ENCODE measurements at regions not wholly inside any gene's neighbourhood (a gene's known extent, or its start where the extent isn't known, plus 50 kb on each side); places are given as distances from the start of the nearest gene placed in this dataset.

DNA sequence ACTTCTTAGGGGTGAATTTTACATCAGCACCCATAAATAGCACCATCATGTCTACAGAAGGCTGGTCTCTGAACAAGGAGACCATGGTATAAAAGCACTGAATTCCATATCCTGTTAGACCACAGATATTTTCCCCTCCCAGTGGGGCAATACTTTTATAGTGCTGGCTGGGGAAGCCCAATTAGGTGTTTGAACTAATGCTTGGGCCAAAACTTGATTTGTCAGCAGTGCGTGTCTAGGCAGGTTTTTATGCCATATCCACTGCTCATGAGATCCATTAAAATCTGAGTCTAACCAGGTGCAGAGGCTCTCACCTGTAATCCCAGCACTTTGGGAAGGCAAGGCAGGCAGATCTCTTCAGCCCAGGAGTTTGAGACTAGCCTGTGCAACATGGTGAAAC is 623.0 kb downstream of the NPHP4 start:
- no peak for DNase-seq (ENCODE audit: low read depth, low spot score)
- no peak overlapping the region for H3K4me3 ChIP-seq (ENCODE audit: low read length)

- no peak overlapping the region for H3K4me3 ChIP-seq (ENCODE audit: low read length)
- no peak for DNase-seq (ENCODE audit: low read depth, low spot score)
These were observed 624.0 kb downstream of the NPHP4 start for GRCh38 chr1:5368201-5368600.

GRCh38 chr1:5367306-5367705 is 624.9 kb downstream of the NPHP4 start:
- H3K4me3 ChIP-seq (ENCODE audit: low read length): no peak overlapping the region

DNA sequence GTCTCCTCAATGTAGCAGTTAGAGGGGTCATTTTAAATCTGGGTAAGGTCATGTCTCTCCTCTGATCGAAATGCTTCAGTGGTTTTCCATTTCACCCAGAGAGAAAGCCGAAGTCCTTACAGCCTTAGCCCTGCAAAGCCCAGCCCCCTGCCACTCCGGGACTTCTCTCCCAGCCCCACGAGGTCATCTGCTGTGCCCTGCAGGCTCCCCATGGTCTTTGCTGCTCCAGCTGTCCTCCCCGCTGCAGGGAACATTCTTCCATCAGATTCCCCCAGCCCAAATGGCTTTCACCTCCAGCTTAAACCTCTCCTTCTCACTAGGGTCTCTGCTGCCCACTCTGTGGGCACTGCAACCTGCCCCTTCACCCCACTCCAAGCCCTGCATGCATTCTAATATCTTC is 626.5 kb downstream of the NPHP4 start:
- no peak for DNase-seq (ENCODE audit: low read depth, low spot score)
- no peak overlapping the region for H3K4me3 ChIP-seq (ENCODE audit: low read length)

More at GRCh38 chr1:5367306-5367705, 624.9 kb downstream of the NPHP4 start:
- DNase-seq (ENCODE audit: low read depth, low spot score): no peak

GRCh38 chr1:5364591-5364990 is 627.6 kb downstream of the NPHP4 start:
- H3K4me3 ChIP-seq (ENCODE audit: low read length): no peak overlapping the region
- no peak for DNase-seq (ENCODE audit: low read depth, low spot score)

DNA sequence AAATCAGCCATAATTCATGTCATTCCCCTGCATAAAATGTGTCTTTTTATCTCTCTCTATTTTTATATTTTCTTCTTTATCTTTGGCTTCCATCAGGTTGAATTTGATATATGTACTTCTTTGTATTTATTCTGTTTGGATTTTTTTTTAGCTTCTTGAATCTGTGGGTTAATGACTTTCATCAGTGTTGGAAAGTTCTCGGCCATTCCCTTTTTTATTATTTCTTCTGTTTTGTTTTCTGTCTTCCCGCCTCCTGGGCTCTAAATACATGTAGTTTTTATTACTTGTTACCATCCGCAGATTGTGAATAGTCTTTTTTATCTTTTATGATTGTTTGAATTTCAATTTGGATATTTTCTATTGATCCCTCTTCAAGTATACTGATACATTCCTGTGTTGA is 637.5 kb downstream of the NPHP4 start:
- no peak for DNase-seq (ENCODE audit: low read depth, low spot score)
- no peak overlapping the region for H3K4me3 ChIP-seq (ENCODE audit: low read length)

- H3K4me3 ChIP-seq (ENCODE audit: low read length): no peak overlapping the region
- no peak for DNase-seq (ENCODE audit: low read depth, low spot score)
These were observed 640.9 kb downstream of the NPHP4 start for GRCh38 chr1:5351366-5351765.

GRCh38 chr1:5349526-5349925 is 642.7 kb downstream of the NPHP4 start:
- no peak overlapping the region for H3K4me3 ChIP-seq (ENCODE audit: low read length)
- no peak for DNase-seq (ENCODE audit: low read depth, low spot score)

DNA sequence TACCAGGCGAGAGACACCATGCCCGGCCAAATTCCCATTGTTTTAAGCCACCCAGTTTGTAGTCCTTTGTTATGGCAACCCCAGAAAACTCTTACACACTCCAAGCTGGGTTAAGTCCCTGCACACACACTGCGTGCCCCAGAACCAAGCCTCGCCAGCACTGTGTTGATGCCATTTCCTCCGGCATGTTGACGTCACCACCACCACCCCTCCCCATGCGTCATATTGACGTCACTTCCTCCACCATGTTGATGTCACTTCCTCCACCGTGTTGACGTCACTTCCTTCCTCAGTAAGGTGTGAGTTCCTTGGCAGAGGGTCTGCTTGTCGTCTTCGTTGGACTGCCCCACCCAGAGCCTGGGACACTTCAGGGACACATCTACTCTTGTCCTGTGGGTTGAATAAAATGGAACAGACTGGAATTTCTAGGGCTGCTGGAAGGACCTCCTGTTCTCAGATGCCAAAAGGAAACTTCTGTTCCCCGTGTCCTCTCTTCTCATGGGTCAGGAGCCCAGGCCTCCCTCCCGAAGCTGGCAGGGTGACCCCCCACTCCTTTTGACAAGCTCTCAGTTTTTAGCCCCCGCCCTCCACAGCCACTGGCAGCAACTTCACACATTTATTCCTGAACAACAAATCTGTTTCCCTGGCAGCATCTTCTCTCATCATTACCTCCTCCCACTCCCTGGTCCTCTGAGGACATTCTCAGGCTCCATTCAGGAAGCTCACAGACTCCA is 643.3 kb downstream of the NPHP4 start:
- no peak for DNase-seq (ENCODE audit: low read depth, low spot score)
- H3K4me3 ChIP-seq (ENCODE audit: low read length): no peak overlapping the region

GRCh38 chr1:5347726-5348125 is 644.5 kb downstream of the NPHP4 start:
- no peak overlapping the region for H3K4me3 ChIP-seq (ENCODE audit: low read length)
- DNase-seq (ENCODE audit: low read depth, low spot score): no peak

GRCh38 chr1:5345556-5345955 is 646.7 kb downstream of the NPHP4 start:
- no peak overlapping the region for H3K4me3 ChIP-seq (ENCODE audit: low read length)
- DNase-seq (ENCODE audit: low read depth, low spot score): no peak

DNA sequence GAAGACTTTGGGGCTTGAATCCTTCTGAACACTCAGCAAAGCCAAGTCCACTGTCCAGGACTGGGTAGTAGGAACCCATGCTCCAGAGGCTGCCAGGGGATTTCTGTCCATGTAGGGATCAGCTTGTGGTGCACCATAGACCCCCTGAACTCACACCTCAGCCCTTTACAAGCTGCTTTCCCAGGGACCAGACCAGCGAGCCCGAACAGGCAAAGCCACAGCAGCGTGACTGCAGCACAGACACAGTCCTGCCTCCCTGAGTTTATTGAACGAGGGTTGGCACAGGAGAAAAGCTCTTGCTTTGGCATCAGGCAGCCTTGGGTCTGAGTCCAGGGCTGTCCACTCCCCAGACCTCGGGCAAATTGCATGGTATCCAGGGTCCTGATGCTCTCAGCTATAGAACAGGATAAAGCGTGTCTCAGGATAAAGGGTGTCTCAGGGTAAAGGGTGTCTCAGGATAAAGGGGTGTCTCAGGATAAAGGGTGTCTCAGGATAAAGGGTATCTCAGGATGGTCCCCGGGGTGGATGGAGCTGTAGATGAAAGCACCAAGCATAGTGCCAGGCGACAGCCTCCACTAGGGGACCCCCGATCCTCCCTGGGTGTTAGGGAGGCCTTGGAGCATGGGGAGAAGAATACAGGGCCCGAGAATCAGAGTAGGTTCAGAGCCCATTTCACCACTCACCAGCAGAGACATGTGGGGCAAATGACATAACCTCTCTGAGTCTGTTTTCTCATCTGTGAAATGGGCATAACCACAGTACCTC is 648.8 kb downstream of the NPHP4 start:
- no peak for DNase-seq (ENCODE audit: low read depth, low spot score)
- no peak overlapping the region for H3K4me3 ChIP-seq (ENCODE audit: low read length)

- no peak overlapping the region for H3K4me3 ChIP-seq (ENCODE audit: low read length)
- DNase-seq (ENCODE audit: low read depth, low spot score): no peak
These were observed 649.4 kb downstream of the NPHP4 start for GRCh38 chr1:5342830-5343229.

DNA sequence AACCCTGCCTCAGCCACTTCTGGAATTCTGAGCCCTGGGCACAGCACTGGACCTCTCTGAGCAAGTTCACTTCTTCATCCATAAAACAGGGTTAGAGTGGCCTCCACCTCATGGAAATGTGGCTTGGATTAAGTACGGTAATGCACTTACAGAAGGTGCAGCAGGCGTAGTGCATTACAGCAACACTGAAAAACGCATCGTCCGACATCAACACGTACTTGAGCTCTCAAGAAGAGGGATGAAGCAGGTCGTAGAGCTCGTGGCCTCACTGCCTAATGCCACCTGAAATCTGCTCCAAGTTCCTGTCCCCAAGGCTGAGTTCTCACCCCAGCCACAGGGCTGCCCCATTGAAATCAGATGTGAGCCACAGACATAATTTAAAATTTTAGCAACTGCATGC is 650.1 kb downstream of the NPHP4 start:
- no peak overlapping the region for H3K4me3 ChIP-seq (ENCODE audit: low read length)
- DNase-seq (ENCODE audit: low read depth, low spot score): no peak

- no peak for DNase-seq (ENCODE audit: low read depth, low spot score)
- H3K4me3 ChIP-seq (ENCODE audit: low read length): no peak overlapping the region
These were observed 650.8 kb downstream of the NPHP4 start for GRCh38 chr1:5341471-5341870.

DNA sequence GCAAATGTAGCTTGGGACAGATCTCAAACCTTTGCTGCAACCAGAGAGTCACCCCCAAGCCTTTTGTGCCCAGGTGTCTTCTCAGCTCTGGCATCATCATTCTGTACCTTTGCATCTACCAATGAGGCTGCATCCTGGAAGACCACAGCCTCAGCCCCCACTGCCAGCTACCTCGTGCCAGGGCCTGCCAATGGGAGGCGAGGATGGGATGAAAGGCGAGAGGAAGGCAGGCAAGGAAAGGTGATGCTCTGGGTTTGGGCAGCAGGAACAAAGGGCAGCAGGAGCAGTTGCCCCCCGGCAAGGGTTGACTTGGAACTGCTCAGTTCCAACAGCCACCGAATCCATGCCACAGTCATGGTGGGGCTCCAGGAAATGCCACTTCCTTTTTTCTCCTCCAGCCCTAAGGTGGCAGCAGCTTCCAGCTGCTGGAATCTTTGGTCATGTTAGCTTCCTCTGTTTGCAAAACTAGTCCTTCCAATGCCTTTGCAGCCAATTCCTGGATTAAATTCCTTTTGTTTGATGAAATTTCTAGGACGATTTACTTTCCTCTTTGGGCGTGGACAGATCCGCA is 651.6 kb downstream of the NPHP4 start:
- H3K4me3 ChIP-seq (ENCODE audit: low read length): no peak overlapping the region
- DNase-seq (ENCODE audit: low read depth, low spot score): no peak

GRCh38 chr1:5338466-5338865 is 653.8 kb downstream of the NPHP4 start:
- no peak overlapping the region for H3K4me3 ChIP-seq (ENCODE audit: low read length)
- DNase-seq (ENCODE audit: low read depth, low spot score): no peak

DNA sequence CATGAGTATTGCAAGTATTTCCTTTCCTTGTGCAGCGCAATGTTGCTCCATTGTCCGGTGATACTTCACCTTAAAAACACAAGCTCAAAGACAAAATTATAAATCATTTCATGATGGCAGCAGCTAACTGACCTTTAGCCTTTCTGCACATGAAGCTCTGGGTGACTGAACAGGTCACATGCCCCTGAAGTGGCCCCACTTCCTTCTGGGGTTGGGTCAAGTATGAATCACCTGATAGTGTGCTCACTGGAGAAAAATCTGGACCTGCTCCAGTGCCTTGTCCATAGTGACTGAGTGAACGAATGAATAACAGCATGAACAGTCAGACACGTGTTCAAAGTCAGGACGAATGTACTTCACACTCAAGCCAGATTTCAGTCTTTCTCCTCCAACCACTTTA is 658.9 kb downstream of the NPHP4 start:
- H3K4me3 ChIP-seq (ENCODE audit: low read length): no peak overlapping the region
- no peak for DNase-seq (ENCODE audit: low read depth, low spot score)

GRCh38 chr1:5331101-5331500 is 661.1 kb downstream of the NPHP4 start:
- H3K4me3 ChIP-seq (ENCODE audit: low read length): no peak overlapping the region
- DNase-seq (ENCODE audit: low read depth, low spot score): no peak

DNA sequence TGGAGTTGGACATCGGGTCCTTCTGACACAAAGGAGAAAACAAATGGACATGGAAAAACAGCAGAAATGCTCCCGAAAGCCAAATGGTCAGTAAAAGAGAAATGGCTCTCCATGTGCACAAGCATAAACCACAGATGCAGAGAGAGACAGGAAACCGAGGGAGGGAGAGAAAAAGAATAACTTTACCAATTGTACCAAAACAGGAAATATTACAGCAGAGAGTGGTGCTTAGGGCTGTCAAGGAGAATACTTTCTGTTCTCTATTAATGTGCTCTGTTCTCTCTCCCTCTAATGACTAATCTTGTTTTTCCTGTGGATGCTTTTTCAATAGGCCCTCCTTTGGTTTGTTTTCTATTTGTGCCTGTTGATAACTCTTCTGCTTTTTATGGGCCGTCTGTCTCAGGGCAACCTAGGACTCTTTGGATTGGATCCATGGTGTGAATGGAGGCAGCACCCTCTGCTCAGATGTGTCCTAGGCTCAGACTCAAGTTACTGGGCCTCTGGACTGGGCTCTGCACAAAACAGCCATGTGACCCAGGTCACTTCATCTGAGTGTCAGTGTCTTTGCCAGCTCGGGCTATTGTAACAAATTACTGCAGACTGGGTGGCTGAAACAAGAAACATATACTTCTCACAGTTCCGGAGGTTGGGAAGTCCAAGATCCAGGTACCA is 663.0 kb downstream of the NPHP4 start:
- no peak for DNase-seq (ENCODE audit: low read depth, low spot score)
- H3K4me3 ChIP-seq (ENCODE audit: low read length): no peak overlapping the region
